Nephron progenitor cell (in vitro differentiated cells): ENCODE measurements at regions not wholly inside any gene's neighbourhood (a gene's known extent, or its start where the extent isn't known, plus 50 kb on each side); places are given as distances from the start of the nearest gene placed in this dataset.

Source experiments
- DNase-seq: peaks from one replicate; pipeline ENCODE4 v3.0.0; 2021
- H3K27ac Mint-ChIP-seq: 2 replicates; pipeline ENCODE4 v1.8.0; 2021; ENCODE audit warnings: mild to moderate bottlenecking, moderate library complexity, mixed read lengths
- H3K27me3 Mint-ChIP-seq: 2 replicates; pipeline ENCODE4 v1.8.0; 2021; ENCODE audit warnings: mild to moderate bottlenecking, low read depth, mixed read lengths; ENCODE audit not compliant: poor library complexity
- H3K36me3 Mint-ChIP-seq: 2 replicates; pipeline ENCODE4 v1.8.0; 2021; ENCODE audit warnings: low read depth, mixed read lengths
- H3K4me1 Mint-ChIP-seq: 2 replicates; pipeline ENCODE4 v1.8.0; 2021; ENCODE audit warnings: mixed read lengths
- H3K4me3 Mint-ChIP-seq: 2 replicates; pipeline ENCODE4 v1.8.0; 2021; ENCODE audit warnings: mild to moderate bottlenecking, moderate library complexity, mixed read lengths
- H3K9me3 Mint-ChIP-seq: 2 replicates; pipeline ENCODE4 v1.8.0; 2021; ENCODE audit warnings: mild to moderate bottlenecking, moderate library complexity, mixed read lengths
- TF ChIP-seq, protein P1 (sequence below): fragments of 200-600 bp; sonication (generic); IDR thresholded peaks from 2 replicates; pipeline ENCODE4 v1.5.0; 2021; ENCODE audit warnings: antibody characterized with exemption

DNA sequence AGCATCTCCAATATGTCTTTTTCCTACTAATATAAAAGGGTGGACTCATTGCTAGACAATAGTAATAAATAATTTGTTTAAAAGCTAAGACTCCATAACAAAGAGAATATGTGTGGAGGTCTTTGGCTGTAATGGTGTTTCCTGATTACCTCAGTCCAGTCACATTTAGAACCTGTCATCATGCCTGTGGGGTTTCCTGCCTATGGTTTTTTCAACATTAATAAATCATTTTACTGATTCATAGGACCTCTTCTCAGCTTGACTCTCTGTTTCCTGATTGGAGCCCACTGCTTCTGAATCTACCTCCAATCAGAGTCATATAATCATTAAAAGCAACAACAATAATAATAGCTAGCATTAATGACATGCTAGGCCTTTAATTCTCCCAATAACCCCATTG lies 52.4 kb upstream of the GNAI1 start:
- no peak for DNase-seq
- Mint-ChIP-seq H3K27ac (no peak overlapping the region), H3K9me3 (no peaks in the 10 kb centered on the region), H3K36me3 (no peaks in the 10 kb centered on the region), H3K4me3 (no peak overlapping the region), H3K4me1 (no peaks in the 10 kb centered on the region), H3K27me3 (peaks cover 3% of the 10 kb centered on the region)
- TF ChIP-seq, protein P1, sequence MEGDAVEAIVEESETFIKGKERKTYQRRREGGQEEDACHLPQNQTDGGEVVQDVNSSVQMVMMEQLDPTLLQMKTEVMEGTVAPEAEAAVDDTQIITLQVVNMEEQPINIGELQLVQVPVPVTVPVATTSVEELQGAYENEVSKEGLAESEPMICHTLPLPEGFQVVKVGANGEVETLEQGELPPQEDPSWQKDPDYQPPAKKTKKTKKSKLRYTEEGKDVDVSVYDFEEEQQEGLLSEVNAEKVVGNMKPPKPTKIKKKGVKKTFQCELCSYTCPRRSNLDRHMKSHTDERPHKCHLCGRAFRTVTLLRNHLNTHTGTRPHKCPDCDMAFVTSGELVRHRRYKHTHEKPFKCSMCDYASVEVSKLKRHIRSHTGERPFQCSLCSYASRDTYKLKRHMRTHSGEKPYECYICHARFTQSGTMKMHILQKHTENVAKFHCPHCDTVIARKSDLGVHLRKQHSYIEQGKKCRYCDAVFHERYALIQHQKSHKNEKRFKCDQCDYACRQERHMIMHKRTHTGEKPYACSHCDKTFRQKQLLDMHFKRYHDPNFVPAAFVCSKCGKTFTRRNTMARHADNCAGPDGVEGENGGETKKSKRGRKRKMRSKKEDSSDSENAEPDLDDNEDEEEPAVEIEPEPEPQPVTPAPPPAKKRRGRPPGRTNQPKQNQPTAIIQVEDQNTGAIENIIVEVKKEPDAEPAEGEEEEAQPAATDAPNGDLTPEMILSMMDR = no peak

GRCh38 chr7:80078886-80079285 lies 55.7 kb upstream of the GNAI1 start:
- H3K9me3 Mint-ChIP-seq = no peaks in the 10 kb centered on the region
- H3K4me1 Mint-ChIP-seq = no peaks in the 10 kb centered on the region
- no peaks in the 10 kb centered on the region for H3K36me3 Mint-ChIP-seq
- no peak overlapping the region for H3K4me3 Mint-ChIP-seq
- peaks cover 3% of the 10 kb centered on the region for H3K27me3 Mint-ChIP-seq
- no peak overlapping the region for H3K27ac Mint-ChIP-seq
- TF ChIP-seq, protein P1 = no peak
- DNase-seq = no peak

GRCh38 chr7:80078159-80078731 lies 56.4 kb upstream of the GNAI1 start:
- TF ChIP-seq, protein P1 = no peak
- Mint-ChIP-seq H3K4me1 (no peaks in the 10 kb centered on the region), H3K4me3 (no peak overlapping the region), H3K36me3 (no peaks in the 10 kb centered on the region), H3K9me3 (no peaks in the 10 kb centered on the region), H3K27ac (no peak overlapping the region), H3K27me3 (peaks cover 3% of the 10 kb centered on the region)
- no peak for DNase-seq

DNA sequence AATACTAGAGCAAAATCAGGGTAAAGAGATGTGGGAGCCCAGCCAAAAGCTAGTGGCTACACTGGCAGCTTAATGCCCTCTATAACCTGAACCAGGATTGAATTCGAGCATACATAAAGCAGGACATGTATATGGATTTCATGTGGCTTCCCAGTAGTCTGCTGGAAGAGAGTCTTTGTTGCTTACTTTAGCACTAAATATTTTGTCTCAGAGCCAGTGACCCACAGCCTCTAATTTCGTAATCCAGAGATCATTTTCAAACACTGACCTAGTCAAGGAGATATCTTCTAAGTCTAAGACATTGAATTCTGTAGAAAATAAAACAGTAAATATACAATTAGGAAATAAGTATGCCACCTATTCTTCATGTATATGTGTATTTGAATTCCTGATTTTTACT lies 64.2 kb upstream of the GNAI1 start:
- Mint-ChIP-seq H3K4me3 (no peak overlapping the region), H3K4me1 (no peaks in the 10 kb centered on the region), H3K27ac (no peak overlapping the region), H3K36me3 (peaks cover 2% of the 10 kb centered on the region), H3K27me3 (no peaks in the 10 kb centered on the region), H3K9me3 (peaks cover 20% of the 10 kb centered on the region)
- TF ChIP-seq, protein P1 = no peak
- DNase-seq = no peak

DNA sequence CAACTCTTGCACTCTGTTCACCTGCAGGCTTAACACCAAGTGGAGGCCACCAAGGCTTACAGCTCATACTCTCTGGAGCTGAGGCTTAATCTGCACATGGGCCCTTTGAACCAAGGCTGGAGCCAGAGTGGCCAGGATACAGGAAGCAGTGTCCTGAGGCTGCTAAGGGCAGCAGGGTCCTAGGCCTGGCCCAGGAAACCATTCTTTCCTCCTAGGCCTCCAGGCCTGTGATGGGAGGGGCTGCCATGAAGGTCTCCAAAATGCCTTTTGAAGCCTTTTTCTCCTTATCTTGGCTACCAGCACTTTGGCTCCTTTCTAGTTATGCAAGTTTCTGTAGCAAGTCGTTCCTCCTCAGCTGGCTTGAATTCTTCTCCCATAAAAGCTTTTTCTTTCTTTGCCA lies 68.0 kb upstream of the GNAI1 start:
- TF ChIP-seq, protein P1 = no peak
- peaks cover 4% of the 10 kb centered on the region for H3K36me3 Mint-ChIP-seq
- peaks cover 31% of the 10 kb centered on the region for H3K9me3 Mint-ChIP-seq
- H3K27me3 Mint-ChIP-seq = peaks cover 2% of the 10 kb centered on the region
- DNase-seq = no peak
- no peaks in the 10 kb centered on the region for H3K4me1 Mint-ChIP-seq
- no peak overlapping the region for H3K27ac Mint-ChIP-seq
- no peak overlapping the region for H3K4me3 Mint-ChIP-seq

GRCh38 chr7:80063834-80064233 lies 70.8 kb upstream of the GNAI1 start:
- Mint-ChIP-seq H3K36me3 (peaks cover 4% of the 10 kb centered on the region), H3K27me3 (peaks cover 2% of the 10 kb centered on the region), H3K4me1 (no peaks in the 10 kb centered on the region), H3K27ac (no peak overlapping the region), H3K9me3 (peaks cover 33% of the 10 kb centered on the region), H3K4me3 (no peak overlapping the region)
- TF ChIP-seq, protein P1 = no peak
- no peak for DNase-seq
